HEK293T (cell line): ENCODE measurements at regions not wholly inside any gene's neighbourhood (a gene's known extent, or its start where the extent isn't known, plus 50 kb on each side); places are given as distances from the start of the nearest gene placed in this dataset.

Experiments used
- ARNT ChIP-seq: fragments of 450-650 bp; IDR thresholded peaks from 2 replicates; pipeline ENCODE4 v1.6.1; 2017; ENCODE audit warnings: mild to moderate bottlenecking
- BHLHE40 ChIP-seq: fragments of 450-650 bp; IDR thresholded peaks from 2 replicates; pipeline ENCODE4 v1.6.1; 2016; ENCODE audit warnings: mild to moderate bottlenecking, moderate library complexity, borderline replicate concordance
- CTBP1 ChIP-seq: fragments of 450-650 bp; IDR thresholded peaks from 2 replicates; pipeline ENCODE4 v1.6.1; 2016; ENCODE audit warnings: borderline replicate concordance
- ELF4 ChIP-seq: fragments of 450-650 bp; IDR thresholded peaks from 2 replicates; pipeline ENCODE4 v1.6.1; 2017; ENCODE audit warnings: antibody characterized with exemption
- FOXA1 ChIP-seq: fragments of 450-650 bp; IDR thresholded peaks from 2 replicates; pipeline ENCODE4 v1.6.1; 2016; ENCODE audit warnings: mild to moderate bottlenecking
- FOXK2 ChIP-seq: fragments of 450-650 bp; IDR thresholded peaks from 2 replicates; pipeline ENCODE4 v1.6.1; 2016; ENCODE audit warnings: mild to moderate bottlenecking
- FOXM1 ChIP-seq: fragments of 450-650 bp; IDR thresholded peaks from 2 replicates; pipeline ENCODE4 v1.6.1; 2017; ENCODE audit warnings: mild to moderate bottlenecking, borderline replicate concordance
- SP1 ChIP-seq: fragments of 450-650 bp; IDR thresholded peaks from 2 replicates; pipeline ENCODE4 v1.6.1; 2017
- SUZ12 ChIP-seq: fragments of 450-650 bp; IDR thresholded peaks from 2 replicates; pipeline ENCODE4 v1.6.1; 2016; ENCODE audit warnings: mild to moderate bottlenecking
- TARDBP ChIP-seq: fragments of 450-650 bp; IDR thresholded peaks from 2 replicates; pipeline ENCODE4 v1.6.1; 2016
- ZNF384 ChIP-seq: fragments of 450-650 bp; IDR thresholded peaks from 2 replicates; pipeline ENCODE4 v1.6.1; 2016
- TF ChIP-seq, protein P1 (sequence below): fragments of 450-650 bp; IDR thresholded peaks from 2 replicates; pipeline ENCODE4 v1.6.1; 2016

DNA sequence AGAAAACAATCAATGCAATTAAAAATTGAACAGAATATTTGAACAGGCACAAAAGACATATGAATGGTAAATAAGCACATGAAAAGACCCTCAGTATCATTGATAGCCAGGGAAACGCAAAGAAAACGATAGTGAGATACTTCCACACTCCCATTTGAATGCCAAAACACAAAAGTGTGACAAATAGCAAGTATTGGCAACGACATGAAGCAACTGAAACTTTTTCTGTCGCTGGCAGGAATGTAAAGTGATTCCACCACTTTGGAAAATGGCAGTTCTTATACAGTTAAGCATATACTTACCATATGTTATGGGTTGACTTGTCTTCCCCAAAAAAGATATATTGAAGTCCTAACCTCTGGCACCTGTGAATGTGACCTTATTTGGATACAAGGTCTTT is 62.9 kb upstream of the NAV2 start:
- TF ChIP-seq SUZ12 (no peak), FOXK2 (no peak), ZNF384 (no peak), ELF4 (no peak), FOXA1 (no peak), BHLHE40 (no peak), FOXM1 (no peak), CTBP1 (no peak), TARDBP (no peak), ARNT (no peak), SP1 (no peak)
- TF ChIP-seq, protein P1, sequence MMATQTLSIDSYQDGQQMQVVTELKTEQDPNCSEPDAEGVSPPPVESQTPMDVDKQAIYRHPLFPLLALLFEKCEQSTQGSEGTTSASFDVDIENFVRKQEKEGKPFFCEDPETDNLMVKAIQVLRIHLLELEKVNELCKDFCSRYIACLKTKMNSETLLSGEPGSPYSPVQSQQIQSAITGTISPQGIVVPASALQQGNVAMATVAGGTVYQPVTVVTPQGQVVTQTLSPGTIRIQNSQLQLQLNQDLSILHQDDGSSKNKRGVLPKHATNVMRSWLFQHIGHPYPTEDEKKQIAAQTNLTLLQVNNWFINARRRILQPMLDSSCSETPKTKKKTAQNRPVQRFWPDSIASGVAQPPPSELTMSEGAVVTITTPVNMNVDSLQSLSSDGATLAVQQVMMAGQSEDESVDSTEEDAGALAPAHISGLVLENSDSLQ: no peak
